ENCODE measurements at regions not wholly inside any gene's neighbourhood (a gene's known extent, or its start where the extent isn't known, plus 50 kb on each side); places are given as distances from the start of the nearest gene placed in this dataset.

DNA sequence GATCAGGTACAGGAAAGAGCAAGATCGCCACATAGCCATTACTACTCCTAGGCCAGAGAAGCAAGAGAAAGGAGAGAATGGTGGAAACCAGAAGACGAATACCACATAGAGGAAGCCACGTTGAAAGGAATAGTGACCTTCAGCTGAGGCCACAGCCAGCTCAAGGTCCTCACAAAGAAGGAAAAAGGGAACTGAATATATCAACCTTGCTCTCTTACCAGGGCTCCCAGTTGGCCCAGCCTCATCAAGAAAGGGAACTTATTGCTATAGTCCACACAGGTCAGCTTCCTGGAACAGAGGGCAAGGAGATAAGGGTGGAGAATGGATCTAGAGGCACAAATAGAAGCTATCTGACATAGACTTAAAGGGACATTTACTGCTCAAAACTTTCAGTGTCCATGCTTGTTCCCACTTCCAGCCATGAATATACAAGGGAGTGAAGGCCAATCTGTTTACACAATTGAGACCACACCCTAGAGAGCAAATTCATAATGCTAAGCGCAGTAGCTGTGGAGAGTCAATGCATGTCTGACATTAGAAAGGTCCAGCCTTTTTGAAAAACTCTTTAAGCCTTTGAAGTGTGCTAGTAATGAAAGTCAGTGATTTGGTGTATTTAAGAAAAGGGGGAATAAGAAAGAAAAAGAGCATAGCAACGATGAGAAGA is 120.7 kb upstream of the ZC3H11B start (continued):
- TF ChIP-seq SIX5 (IDR thresholded peaks at IDR 0.05; ENCODE audit: low read depth, low read length, severe bottlenecking) (no peak), SRF (IDR thresholded peaks at IDR 0.05; ENCODE audit: low read depth in 2 of 2, low read length in 2 of 2) (no peak), RAD51 (IDR thresholded peaks at IDR 0.05) (no peak), HCFC1 (IDR thresholded peaks at IDR 0.05; ENCODE audit: low read length) (no peak), SPI1 (IDR thresholded peaks at IDR 0.05; ENCODE audit: borderline replicate concordance, insufficient read depth, low read depth, low read length) (no peak)
- TF ChIP-seq, protein P1, sequence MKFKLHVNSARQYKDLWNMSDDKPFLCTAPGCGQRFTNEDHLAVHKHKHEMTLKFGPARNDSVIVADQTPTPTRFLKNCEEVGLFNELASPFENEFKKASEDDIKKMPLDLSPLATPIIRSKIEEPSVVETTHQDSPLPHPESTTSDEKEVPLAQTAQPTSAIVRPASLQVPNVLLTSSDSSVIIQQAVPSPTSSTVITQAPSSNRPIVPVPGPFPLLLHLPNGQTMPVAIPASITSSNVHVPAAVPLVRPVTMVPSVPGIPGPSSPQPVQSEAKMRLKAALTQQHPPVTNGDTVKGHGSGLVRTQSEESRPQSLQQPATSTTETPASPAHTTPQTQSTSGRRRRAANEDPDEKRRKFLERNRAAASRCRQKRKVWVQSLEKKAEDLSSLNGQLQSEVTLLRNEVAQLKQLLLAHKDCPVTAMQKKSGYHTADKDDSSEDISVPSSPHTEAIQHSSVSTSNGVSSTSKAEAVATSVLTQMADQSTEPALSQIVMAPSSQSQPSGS (IDR thresholded peaks at IDR 0.05; ENCODE audit: low read length), result no peak
- TF ChIP-seq, protein P2, sequence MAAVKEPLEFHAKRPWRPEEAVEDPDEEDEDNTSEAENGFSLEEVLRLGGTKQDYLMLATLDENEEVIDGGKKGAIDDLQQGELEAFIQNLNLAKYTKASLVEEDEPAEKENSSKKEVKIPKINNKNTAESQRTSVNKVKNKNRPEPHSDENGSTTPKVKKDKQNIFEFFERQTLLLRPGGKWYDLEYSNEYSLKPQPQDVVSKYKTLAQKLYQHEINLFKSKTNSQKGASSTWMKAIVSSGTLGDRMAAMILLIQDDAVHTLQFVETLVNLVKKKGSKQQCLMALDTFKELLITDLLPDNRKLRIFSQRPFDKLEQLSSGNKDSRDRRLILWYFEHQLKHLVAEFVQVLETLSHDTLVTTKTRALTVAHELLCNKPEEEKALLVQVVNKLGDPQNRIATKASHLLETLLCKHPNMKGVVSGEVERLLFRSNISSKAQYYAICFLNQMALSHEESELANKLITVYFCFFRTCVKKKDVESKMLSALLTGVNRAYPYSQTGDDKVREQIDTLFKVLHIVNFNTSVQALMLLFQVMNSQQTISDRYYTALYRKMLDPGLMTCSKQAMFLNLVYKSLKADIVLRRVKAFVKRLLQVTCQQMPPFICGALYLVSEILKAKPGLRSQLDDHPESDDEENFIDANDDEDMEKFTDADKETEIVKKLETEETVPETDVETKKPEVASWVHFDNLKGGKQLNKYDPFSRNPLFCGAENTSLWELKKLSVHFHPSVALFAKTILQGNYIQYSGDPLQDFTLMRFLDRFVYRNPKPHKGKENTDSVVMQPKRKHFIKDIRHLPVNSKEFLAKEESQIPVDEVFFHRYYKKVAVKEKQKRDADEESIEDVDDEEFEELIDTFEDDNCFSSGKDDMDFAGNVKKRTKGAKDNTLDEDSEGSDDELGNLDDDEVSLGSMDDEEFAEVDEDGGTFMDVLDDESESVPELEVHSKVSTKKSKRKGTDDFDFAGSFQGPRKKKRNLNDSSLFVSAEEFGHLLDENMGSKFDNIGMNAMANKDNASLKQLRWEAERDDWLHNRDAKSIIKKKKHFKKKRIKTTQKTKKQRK (IDR thresholded peaks at IDR 0.05; ENCODE audit: low read depth, low read length), result no peak

Data from GM12878 (cell line).